ENCODE measurements at regions not wholly inside any gene's neighbourhood (a gene's known extent, or its start where the extent isn't known, plus 50 kb on each side); places are given as distances from the start of the nearest gene placed in this dataset.

GRCh38 chr6:120874422-120874821 lies 459.9 kb downstream of the TBC1D32 start:
- Histone ChIP-seq H4K8ac (ENCODE audit: low read depth in 2 of 2, low read length in 2 of 2) (no peak overlapping the region), H3K14ac (replicated peaks; ENCODE audit: low read depth, low read length) (no peak overlapping the region), H2AK5ac (ENCODE audit: low read depth, low read length) (no peak overlapping the region), H3K9me3 (ENCODE audit: control insufficient read depth, insufficient read depth, low read length) (peaks cover 34% of the 10 kb centered on the region), H3K79me1 (ENCODE audit: low read depth in 1 of 2, low read length in 2 of 2) (no peaks in the 10 kb centered on the region), H3K4me1 (ENCODE audit: control insufficient read depth, insufficient read depth, low read length) (no peaks in the 10 kb centered on the region), H2BK15ac (ENCODE audit: low read depth, low read length) (no peak overlapping the region), H3K56ac (ENCODE audit: extremely low read depth, insufficient read depth, low read length) (no peak overlapping the region), H2BK20ac (ENCODE audit: low read depth, low read length) (no peak overlapping the region), H3K27me3 (ENCODE audit: control insufficient read depth, insufficient read depth, low read length) (no peaks in the 10 kb centered on the region), H2AFZ (replicated peaks; ENCODE audit: low read length, poor library complexity) (no peak overlapping the region), H3K9me1 (ENCODE audit: insufficient read depth, low read length) (no peaks in the 10 kb centered on the region), H4K5ac (ENCODE audit: low read depth, low read length) (no peak overlapping the region), H4K91ac (ENCODE audit: insufficient read depth, low read depth, low read length) (no peak overlapping the region), H3K9ac (ENCODE audit: low read depth, low read length) (no peak overlapping the region), H3K27ac (ENCODE audit: insufficient read depth, low read length) (no peak overlapping the region), H3K4ac (ENCODE audit: low read depth, low read length) (no peak overlapping the region), H3K4me3 (ENCODE audit: insufficient read depth, low read depth, low read length) (no peak overlapping the region), H3K18ac (ENCODE audit: low read depth, low read length) (no peak overlapping the region), H3K36me3 (ENCODE audit: control insufficient read depth, insufficient read depth, low read length) (no peaks in the 10 kb centered on the region), H2AK9ac (replicated peaks; ENCODE audit: low read depth, low read length, poor library complexity) (no peak overlapping the region), H2BK5ac (ENCODE audit: low read depth, low read length, poor library complexity, severe bottlenecking) (no peak overlapping the region), H3K4me2 (ENCODE audit: low read depth, low read length) (no peak overlapping the region), H3K23ac (ENCODE audit: low read depth, low read length) (no peak overlapping the region), H2BK120ac (ENCODE audit: low read depth, low read length) (no peak overlapping the region), H4K20me1 (ENCODE audit: insufficient read depth, low read length) (no peaks in the 10 kb centered on the region)
- in situ Hi-C loops (cut with MboI; ENCODE audit: low sequenced_read_pairs), result no loop called here
- WGBS, 2 experiments (ENCODE audit: extremely low coverage in 2 of 2, insufficient read length in 1 of 2), result no CpG with 5 or more reads among the region's 6 CpGs
- DNase-seq (no peak), ATAC-seq (ENCODE audit: low read depth) (no peak)
- no TSS peak for BruUV-seq (replicated peaks)
- TF ChIP-seq, protein P1, sequence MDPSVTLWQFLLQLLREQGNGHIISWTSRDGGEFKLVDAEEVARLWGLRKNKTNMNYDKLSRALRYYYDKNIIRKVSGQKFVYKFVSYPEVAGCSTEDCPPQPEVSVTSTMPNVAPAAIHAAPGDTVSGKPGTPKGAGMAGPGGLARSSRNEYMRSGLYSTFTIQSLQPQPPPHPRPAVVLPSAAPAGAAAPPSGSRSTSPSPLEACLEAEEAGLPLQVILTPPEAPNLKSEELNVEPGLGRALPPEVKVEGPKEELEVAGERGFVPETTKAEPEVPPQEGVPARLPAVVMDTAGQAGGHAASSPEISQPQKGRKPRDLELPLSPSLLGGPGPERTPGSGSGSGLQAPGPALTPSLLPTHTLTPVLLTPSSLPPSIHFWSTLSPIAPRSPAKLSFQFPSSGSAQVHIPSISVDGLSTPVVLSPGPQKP (IDR thresholded peaks at IDR 0.05; ENCODE audit: borderline replicate concordance, low read depth, low read length), result no peak
- TF ChIP-seq SMC3 (IDR thresholded peaks at IDR 0.05; ENCODE audit: low read depth, low read length), result no peak
- intact Hi-C loops (cut with micrococcal nuclease), result no loop called here
- ChIA-PET POLR2A (ENCODE audit: unreplicated experiment) (no interaction called here), CTCF (no interaction called here)
- dilution Hi-C loops (cut with HindIII; ENCODE audit: low sequenced_read_pairs, unreplicated experiment), result no loop called here

Measured in IMR-90 (cell line).